ENCODE measurements at regions not wholly inside any gene's neighbourhood (a gene's known extent, or its start where the extent isn't known, plus 50 kb on each side); places are given as distances from the start of the nearest gene placed in this dataset.

DNA sequence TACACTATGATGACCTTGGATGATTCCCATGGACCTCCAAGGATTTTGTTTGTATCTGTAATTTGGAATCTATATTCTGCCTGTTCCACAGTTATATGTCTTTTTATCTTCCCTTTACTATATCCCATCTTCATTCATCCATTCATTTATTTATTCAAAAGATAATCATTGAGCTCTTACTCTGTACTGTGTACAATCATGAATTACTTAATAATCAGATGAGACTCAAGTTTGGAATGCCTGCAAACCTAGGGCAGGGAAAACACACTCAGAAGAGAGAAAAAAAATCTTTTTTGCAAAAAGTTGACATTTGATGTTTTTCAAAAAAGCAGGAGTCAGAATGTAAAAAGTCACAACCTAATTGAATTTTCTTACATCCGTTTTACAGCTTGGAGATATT, 170.2 kb upstream of the GNAI1 start:
- TF ChIP-seq POLR2A (IDR thresholded peaks at IDR 0.05), result no peak
- TF ChIP-seq, protein P1, sequence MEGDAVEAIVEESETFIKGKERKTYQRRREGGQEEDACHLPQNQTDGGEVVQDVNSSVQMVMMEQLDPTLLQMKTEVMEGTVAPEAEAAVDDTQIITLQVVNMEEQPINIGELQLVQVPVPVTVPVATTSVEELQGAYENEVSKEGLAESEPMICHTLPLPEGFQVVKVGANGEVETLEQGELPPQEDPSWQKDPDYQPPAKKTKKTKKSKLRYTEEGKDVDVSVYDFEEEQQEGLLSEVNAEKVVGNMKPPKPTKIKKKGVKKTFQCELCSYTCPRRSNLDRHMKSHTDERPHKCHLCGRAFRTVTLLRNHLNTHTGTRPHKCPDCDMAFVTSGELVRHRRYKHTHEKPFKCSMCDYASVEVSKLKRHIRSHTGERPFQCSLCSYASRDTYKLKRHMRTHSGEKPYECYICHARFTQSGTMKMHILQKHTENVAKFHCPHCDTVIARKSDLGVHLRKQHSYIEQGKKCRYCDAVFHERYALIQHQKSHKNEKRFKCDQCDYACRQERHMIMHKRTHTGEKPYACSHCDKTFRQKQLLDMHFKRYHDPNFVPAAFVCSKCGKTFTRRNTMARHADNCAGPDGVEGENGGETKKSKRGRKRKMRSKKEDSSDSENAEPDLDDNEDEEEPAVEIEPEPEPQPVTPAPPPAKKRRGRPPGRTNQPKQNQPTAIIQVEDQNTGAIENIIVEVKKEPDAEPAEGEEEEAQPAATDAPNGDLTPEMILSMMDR (IDR thresholded peaks at IDR 0.05), result no peak
- no peaks in the 10 kb centered on the region for H3K9me3 ChIP-seq
- no peaks in the 10 kb centered on the region for H3K4me1 ChIP-seq
- no peak overlapping the region for H3K4me3 ChIP-seq
- H3K36me3 ChIP-seq, result no peaks in the 10 kb centered on the region
- intact Hi-C loops (cut with DNase I; ENCODE audit: low total_unique reads), result no loop called here
- no peak overlapping the region for H3K27ac ChIP-seq
- DNase-seq, result no peak
- H3K27me3 ChIP-seq, result no peaks in the 10 kb centered on the region

DNA sequence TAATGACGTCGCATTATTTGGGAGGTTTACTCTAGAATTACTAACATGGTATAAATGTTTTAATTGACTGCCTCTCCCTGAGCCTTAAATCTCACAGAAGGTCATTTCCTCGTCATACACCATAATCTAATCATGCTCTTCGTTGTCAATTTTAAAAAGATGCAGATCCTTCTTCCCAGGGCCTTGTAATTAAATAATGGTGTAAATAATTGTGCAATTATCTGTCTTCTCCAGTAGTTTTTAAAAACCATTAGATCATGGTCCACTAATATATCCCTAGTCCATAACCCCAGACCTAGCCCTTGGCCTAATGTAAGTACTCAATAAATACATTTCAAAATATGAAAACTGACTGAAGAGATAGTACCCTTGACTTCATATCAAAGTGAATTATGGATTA, 181.5 kb upstream of the GNAI1 start:
- Histone ChIP-seq H3K9me3 (no peaks in the 10 kb centered on the region), H3K36me3 (no peaks in the 10 kb centered on the region), H3K4me3 (no peak overlapping the region), H3K27me3 (no peaks in the 10 kb centered on the region), H3K4me1 (no peaks in the 10 kb centered on the region), H3K27ac (no peak overlapping the region)
- intact Hi-C loops (cut with DNase I; ENCODE audit: low total_unique reads), result no loop called here
- TF ChIP-seq, protein P1 (IDR thresholded peaks at IDR 0.05), result no peak
- no peak for TF ChIP-seq POLR2A (IDR thresholded peaks at IDR 0.05)
- no peak for DNase-seq

DNA sequence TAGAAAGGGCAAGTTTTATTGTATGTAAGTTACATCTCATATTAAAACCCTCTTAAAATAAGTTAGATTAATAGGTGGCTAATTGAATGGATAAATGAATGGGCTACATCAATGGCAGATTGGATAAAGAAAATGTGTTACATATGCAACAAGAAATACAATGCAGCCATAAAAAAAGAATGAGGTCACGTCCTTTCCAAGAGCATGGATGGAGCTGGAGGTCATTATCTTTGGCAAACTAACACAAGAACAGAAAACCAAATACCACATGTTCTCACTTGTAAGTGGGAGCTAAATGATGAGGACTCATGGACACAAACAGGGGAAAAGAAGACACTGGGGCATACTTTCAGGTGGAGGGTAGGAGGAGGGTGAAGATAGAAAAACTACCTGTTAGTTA, 182.2 kb upstream of the GNAI1 start:
- TF ChIP-seq, protein P1 (IDR thresholded peaks at IDR 0.05), result no peak
- TF ChIP-seq POLR2A (IDR thresholded peaks at IDR 0.05), result no peak
- DNase-seq, result no peak
- Histone ChIP-seq H3K4me1 (no peaks in the 10 kb centered on the region), H3K4me3 (no peak overlapping the region), H3K36me3 (no peaks in the 10 kb centered on the region), H3K27ac (no peak overlapping the region), H3K27me3 (no peaks in the 10 kb centered on the region), H3K9me3 (no peaks in the 10 kb centered on the region)
- intact Hi-C loops (cut with DNase I; ENCODE audit: low total_unique reads), result no loop called here

DNA sequence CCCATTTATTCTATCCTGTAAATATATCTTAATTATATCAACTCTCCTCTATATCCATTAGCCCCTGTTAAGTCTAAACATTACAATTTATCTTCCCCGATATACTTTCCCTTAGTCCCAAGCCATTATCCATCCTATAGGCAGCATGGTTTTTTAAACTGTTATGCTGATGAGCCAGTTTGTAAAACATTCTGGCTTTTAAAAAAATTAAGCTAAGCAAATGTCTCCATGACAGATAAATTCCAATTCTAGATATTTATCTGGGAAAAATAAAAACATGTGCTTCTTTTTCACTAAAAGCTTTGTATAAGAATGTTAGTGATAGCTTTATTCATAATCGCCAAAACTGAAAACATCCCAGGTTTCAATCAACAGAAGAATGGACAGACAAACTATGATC, 183.2 kb upstream of the GNAI1 start:
- DNase-seq, result no peak
- intact Hi-C loops (cut with DNase I; ENCODE audit: low total_unique reads), result no loop called here
- no peaks in the 10 kb centered on the region for H3K9me3 ChIP-seq
- no peak overlapping the region for H3K4me3 ChIP-seq
- no peak overlapping the region for H3K27ac ChIP-seq
- H3K36me3 ChIP-seq, result no peaks in the 10 kb centered on the region
- H3K27me3 ChIP-seq, result no peaks in the 10 kb centered on the region
- H3K4me1 ChIP-seq, result no peaks in the 10 kb centered on the region
- no peak for TF ChIP-seq POLR2A (IDR thresholded peaks at IDR 0.05)
- TF ChIP-seq, protein P1 (IDR thresholded peaks at IDR 0.05), result no peak

DNA sequence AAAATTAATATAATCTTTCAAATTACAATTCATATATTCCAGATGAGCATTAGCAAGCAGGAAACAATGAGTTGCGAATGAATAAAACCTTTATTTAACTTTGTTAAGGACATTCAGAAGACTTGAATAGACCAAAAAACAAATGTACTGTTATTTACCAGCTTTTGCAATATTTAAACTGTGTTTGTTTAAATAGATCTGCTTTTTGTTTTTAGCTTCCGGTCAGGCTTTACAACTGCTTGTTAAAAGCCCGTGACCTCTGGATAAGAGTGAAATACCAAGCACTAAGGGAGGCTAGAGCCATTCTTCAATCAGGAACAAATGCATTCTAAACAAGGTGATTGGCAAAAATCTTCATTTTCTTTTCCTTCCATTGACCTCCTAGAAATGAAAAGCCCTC, 184.9 kb upstream of the GNAI1 start:
- intact Hi-C loops (cut with DNase I; ENCODE audit: low total_unique reads), result no loop called here
- no peak for DNase-seq
- TF ChIP-seq, protein P1 (IDR thresholded peaks at IDR 0.05), result no peak
- no peak for TF ChIP-seq POLR2A (IDR thresholded peaks at IDR 0.05)
- H3K27me3 ChIP-seq, result no peaks in the 10 kb centered on the region
- H3K27ac ChIP-seq, result no peak overlapping the region
- no peaks in the 10 kb centered on the region for H3K9me3 ChIP-seq
- no peaks in the 10 kb centered on the region for H3K4me1 ChIP-seq
- H3K36me3 ChIP-seq, result no peaks in the 10 kb centered on the region
- no peak overlapping the region for H3K4me3 ChIP-seq

Measured in uterus (tissue), 3 donors.